ENCODE measurements at regions not wholly inside any gene's neighbourhood (a gene's known extent, or its start where the extent isn't known, plus 50 kb on each side); places are given as distances from the start of the nearest gene placed in this dataset.

DNA sequence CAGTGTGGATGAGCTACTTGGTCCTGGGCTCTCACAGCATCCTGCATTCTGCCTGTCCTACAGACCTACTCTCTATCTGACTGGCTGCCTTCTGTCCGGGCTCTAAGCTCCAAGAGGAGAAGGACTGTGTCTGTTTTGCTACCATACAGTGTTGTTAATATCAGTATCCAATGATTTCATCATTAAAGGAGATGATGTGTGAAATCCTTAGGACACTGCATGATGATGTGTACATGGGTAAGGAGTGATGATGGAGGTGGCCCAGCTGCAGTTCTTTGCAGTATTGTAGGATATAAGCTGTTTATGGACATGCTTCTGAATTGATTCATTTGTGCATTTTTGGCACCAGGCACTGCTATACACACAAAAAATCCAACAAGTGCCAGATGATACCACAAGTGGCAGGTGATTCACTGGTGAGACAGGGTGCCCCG, 536.9 kb upstream of the CDH11 start:
- Histone ChIP-seq H3K23ac (ENCODE audit: insufficient read length) (no peak overlapping the region), H4K5ac (ENCODE audit: insufficient read length, low read depth, low read length) (no peak overlapping the region), H3K4me3 (ENCODE audit: extremely low read depth in 1 of 4, insufficient read depth in 2 of 4, low read depth in 3 of 4, low read length in 4 of 4) (no peak overlapping the region), H2BK120ac (replicated peaks; ENCODE audit: low read depth, low read length) (no peak overlapping the region), H4K20me1 (replicated peaks in 1 of 2; ENCODE audit: control insufficient read depth in 1 of 2, insufficient read depth in 2 of 2, low read length in 2 of 2) (no peaks in the 10 kb centered on the region), H3K79me1 (ENCODE audit: low read depth, low read length) (no peaks in the 10 kb centered on the region), H3K14ac (ENCODE audit: insufficient read length) (no peak overlapping the region), H2BK15ac (ENCODE audit: low read length) (no peak overlapping the region), H3K4me1 (replicated peaks in 1 of 4; ENCODE audit: control insufficient read depth in 3 of 4, insufficient read depth in 4 of 4, low read length in 3 of 4) (0 out of 7 replicates have a peak, but pooled peaks cover 0 to 2% (median 0%) of the 10 kb centered on the region in 4 experiments), H2AFZ (ENCODE audit: low read length) (no peak overlapping the region), H3K9me3 (ENCODE audit: insufficient read depth in 2 of 2, low read depth in 1 of 2, low read length in 1 of 2) (no peaks in the 10 kb centered on the region), H3K36me3 (ENCODE audit: control insufficient read depth in 2 of 4, insufficient read depth in 4 of 4, low read length in 3 of 4) (no peaks in the 10 kb centered on the region), H2AK5ac (ENCODE audit: low read depth, low read length) (no peak overlapping the region), H4K91ac (replicated peaks; ENCODE audit: insufficient read length, low read length) (no peak overlapping the region), H3K27ac (ENCODE audit: low read depth, low read length) (no peak overlapping the region), H2BK20ac (ENCODE audit: low read length) (no peak overlapping the region), H3K56ac (replicated peaks; ENCODE audit: insufficient read length, low read depth, low read length) (no peak overlapping the region), H3K23me2 (ENCODE audit: low read depth, low read length) (no peaks in the 10 kb centered on the region), H3K4ac (replicated peaks; ENCODE audit: insufficient read length, low read depth, low read length) (no peak overlapping the region), H3K4me2 (ENCODE audit: insufficient read depth in 1 of 2, low read depth in 2 of 2, low read length in 2 of 2) (no peak overlapping the region), H2BK5ac (ENCODE audit: low read depth, low read length) (no peak overlapping the region), H3K18ac (ENCODE audit: extremely low read depth, low read length) (no peak overlapping the region), H3K9ac (replicated peaks in 1 of 4; ENCODE audit: extremely low read depth in 1 of 4, low read depth in 3 of 4, low read length in 3 of 4) (no peak overlapping the region; a peak in 1 of 7 replicates), H3K79me2 (ENCODE audit: control insufficient read depth in 1 of 2, insufficient read depth in 2 of 2, low read length in 2 of 2) (no peaks in the 10 kb centered on the region), H2BK12ac (ENCODE audit: low read depth, low read length) (no peak overlapping the region), H3K27me3 (replicated peaks in 1 of 4; ENCODE audit: control insufficient read depth in 3 of 4, extremely low read depth in 1 of 4, insufficient read depth in 3 of 4, low read length in 3 of 4) (no peaks in the 10 kb centered on the region), H4K8ac (ENCODE audit: extremely low read depth, insufficient read depth, low read length) (no peak overlapping the region)
- WGBS, 2 experiments (ENCODE audit: extremely low coverage in 1 of 2, insufficient coverage in 1 of 2, insufficient read length in 1 of 2, insufficient replicate concordance in 2 of 2, low coverage in 1 of 2, low lambda C conversion rate in 2 of 2, missing lambda C conversion rate in 1 of 2), result 83% methylated on average over 2 of the region's 2 CpGs; no CpG with 5 or more reads in 1 of the 2 experiments
- ChIA-PET POLR2A (ENCODE audit: partially characterized antibody) (no interaction called here), CTCF (ENCODE audit: partially characterized antibody) (interaction anchor here (1.3 to 1.4 kb wide), 2 partner anchors 82 to 367 kb away, joined by 3 to 4 read pairs; no protein-coding TSS in a partner anchor)
- TF ChIP-seq SP1 (IDR thresholded peaks at IDR 0.05; ENCODE audit: low read depth, low read length) (no peak), CHD2 (IDR thresholded peaks at IDR 0.05; ENCODE audit: low read length) (no peak), CHD1 (IDR thresholded peaks at IDR 0.05; ENCODE audit: low read depth, low read length) (no peak), PHF8 (conservative IDR thresholded peaks at IDR 0.05; ENCODE audit: low read depth, low read length) (no peak), GABPA (IDR thresholded peaks at IDR 0.05; ENCODE audit: borderline replicate concordance, insufficient read depth, low read length) (no peak), RAD21 (IDR thresholded peaks at IDR 0.05 in 1 of 2, conservative IDR thresholded peaks at IDR 0.05 in 1 of 2; ENCODE audit: low read depth in 2 of 2, low read length in 2 of 2) (no peak), RBBP5 (IDR thresholded peaks at IDR 0.05; ENCODE audit: borderline replicate concordance, low read depth, low read length) (no peak)
- TF ChIP-seq, protein P1, sequence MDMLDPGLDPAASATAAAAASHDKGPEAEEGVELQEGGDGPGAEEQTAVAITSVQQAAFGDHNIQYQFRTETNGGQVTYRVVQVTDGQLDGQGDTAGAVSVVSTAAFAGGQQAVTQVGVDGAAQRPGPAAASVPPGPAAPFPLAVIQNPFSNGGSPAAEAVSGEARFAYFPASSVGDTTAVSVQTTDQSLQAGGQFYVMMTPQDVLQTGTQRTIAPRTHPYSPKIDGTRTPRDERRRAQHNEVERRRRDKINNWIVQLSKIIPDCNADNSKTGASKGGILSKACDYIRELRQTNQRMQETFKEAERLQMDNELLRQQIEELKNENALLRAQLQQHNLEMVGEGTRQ (IDR thresholded peaks at IDR 0.05; ENCODE audit: low read length), result no peak
- FAIRE-seq (no peak), DNase-seq (ENCODE audit: low read depth in 1 of 2, low spot score in 2 of 2) (no peak)

Data from H1 (cell line).